ENCODE measurements at regions not wholly inside any gene's neighbourhood (a gene's known extent, or its start where the extent isn't known, plus 50 kb on each side); places are given as distances from the start of the nearest gene placed in this dataset.
A peak's percentile ranks its signal among the peaks of the same experiment; 100 is the strongest.

DNA sequence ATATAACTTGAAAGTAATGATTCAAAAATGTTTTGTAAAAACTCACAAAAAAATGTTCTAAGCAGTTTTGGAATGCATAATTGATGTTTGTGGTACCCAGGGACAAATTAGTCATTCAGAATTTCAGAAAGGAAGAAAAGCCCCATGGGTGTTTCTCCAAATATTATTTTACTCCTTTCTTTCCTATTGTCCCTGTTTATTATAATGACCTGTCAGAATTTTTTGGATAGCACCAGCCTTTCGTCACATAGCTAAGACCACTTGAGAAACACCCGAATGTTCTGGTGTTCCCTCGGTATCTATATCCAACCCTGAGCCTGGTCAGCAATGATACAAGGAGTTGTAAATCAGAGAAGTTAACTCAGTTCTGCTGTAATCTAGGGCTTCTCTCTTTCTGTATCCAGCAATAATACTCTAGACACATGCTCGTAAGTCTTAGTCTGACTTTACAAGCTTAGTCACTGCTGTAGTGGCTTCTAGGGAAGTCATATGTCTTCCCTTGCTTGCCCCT, 64.8 kb upstream of the MEOX2 start:
- no peaks in the 10 kb centered on the region for H3K4me1 Mint-ChIP-seq
- H3K27me3 Mint-ChIP-seq (ENCODE audit: insufficient read depth, low read depth, poor library complexity): no peaks in the 10 kb centered on the region
- Histone ChIP-seq H3K27ac (ENCODE audit: low read depth) (no peak overlapping the region), H3K27me3 (ENCODE audit: insufficient read depth) (no peaks in the 10 kb centered on the region), H3K36me3 (ENCODE audit: insufficient read depth) (no peaks in the 10 kb centered on the region), H3K4me1 (ENCODE audit: insufficient read depth) (no peaks in the 10 kb centered on the region), H3F3A (replicated peaks; ENCODE audit: low read depth) (no peaks in the 10 kb centered on the region), H3K4me3 (no peak overlapping the region), H3K9me2 (ENCODE audit: insufficient read depth) (no peaks in the 10 kb centered on the region), H3K79me2 (replicated peaks; ENCODE audit: insufficient read depth) (no peaks in the 10 kb centered on the region), H4K20me1 (replicated peaks; ENCODE audit: insufficient read depth) (no peaks in the 10 kb centered on the region), H3K4me2 (no peak overlapping the region), H2AFZ (0 out of 2 replicates have a peak overlapping the region, but pooled peaks have one; percentile 69)
- DNase-seq (ENCODE audit: low spot score): no peak
- TF ChIP-seq, protein P1, sequence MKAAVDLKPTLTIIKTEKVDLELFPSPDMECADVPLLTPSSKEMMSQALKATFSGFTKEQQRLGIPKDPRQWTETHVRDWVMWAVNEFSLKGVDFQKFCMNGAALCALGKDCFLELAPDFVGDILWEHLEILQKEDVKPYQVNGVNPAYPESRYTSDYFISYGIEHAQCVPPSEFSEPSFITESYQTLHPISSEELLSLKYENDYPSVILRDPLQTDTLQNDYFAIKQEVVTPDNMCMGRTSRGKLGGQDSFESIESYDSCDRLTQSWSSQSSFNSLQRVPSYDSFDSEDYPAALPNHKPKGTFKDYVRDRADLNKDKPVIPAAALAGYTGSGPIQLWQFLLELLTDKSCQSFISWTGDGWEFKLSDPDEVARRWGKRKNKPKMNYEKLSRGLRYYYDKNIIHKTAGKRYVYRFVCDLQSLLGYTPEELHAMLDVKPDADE (IDR thresholded peaks at IDR 0.05): no peak
- TF ChIP-seq ZNF462 (CRISPR knock-in tag; IDR thresholded peaks at IDR 0.05) (no peak), STAT1 (IDR thresholded peaks at IDR 0.05; ENCODE audit: unreplicated experiment) (no peak)
- no peaks in the 10 kb centered on the region for H3K36me3 Mint-ChIP-seq (ENCODE audit: low read depth)
- H3K27ac Mint-ChIP-seq: no peak overlapping the region
- H3K4me3 Mint-ChIP-seq: no peak overlapping the region
- no peaks in the 10 kb centered on the region for H3K9me3 Mint-ChIP-seq
- ATAC-seq: no peak

DNA sequence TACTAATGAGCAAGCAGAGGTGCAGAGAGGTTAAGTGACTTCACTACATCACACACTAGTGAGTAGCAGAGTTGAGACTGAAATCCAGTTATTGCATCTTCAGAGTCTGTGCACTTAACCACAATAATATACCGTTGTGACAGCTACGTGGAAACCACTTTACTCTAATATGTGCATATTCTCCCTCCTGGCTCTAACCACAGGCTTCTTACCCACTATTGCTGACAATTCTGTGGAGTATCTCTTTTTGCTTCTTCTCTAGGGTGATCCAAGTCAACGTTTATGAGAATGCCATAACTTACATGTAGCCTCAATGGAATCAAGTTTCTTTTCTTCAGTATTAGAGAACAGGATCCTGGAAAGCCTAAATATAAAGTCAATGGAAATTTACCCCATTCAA, 64.2 kb upstream of the MEOX2 start:
- DNase-seq (ENCODE audit: low spot score) (no peak), ATAC-seq (no peak)
- Histone ChIP-seq H3K36me3 (ENCODE audit: insufficient read depth) (no peaks in the 10 kb centered on the region), H3K27ac (ENCODE audit: low read depth) (no peak overlapping the region), H2AFZ (no peak overlapping the region), H3K4me3 (no peak overlapping the region), H3K4me1 (ENCODE audit: insufficient read depth) (no peaks in the 10 kb centered on the region), H3K27me3 (ENCODE audit: insufficient read depth) (no peaks in the 10 kb centered on the region), H3K9me2 (ENCODE audit: insufficient read depth) (no peaks in the 10 kb centered on the region), H3F3A (replicated peaks; ENCODE audit: low read depth) (no peaks in the 10 kb centered on the region), H4K20me1 (replicated peaks; ENCODE audit: insufficient read depth) (no peaks in the 10 kb centered on the region), H3K79me2 (replicated peaks; ENCODE audit: insufficient read depth) (no peaks in the 10 kb centered on the region), H3K4me2 (no peak overlapping the region)
- H3K9me3 Mint-ChIP-seq: no peaks in the 10 kb centered on the region
- no peaks in the 10 kb centered on the region for H3K27me3 Mint-ChIP-seq (ENCODE audit: insufficient read depth, low read depth, poor library complexity)
- H3K4me1 Mint-ChIP-seq: no peaks in the 10 kb centered on the region
- no peaks in the 10 kb centered on the region for H3K36me3 Mint-ChIP-seq (ENCODE audit: low read depth)
- no peak overlapping the region for H3K4me3 Mint-ChIP-seq
- no peak overlapping the region for H3K27ac Mint-ChIP-seq
- no peak for TF ChIP-seq ZNF331 (CRISPR knock-in tag; IDR thresholded peaks at IDR 0.05; ENCODE audit: low read depth)
- TF ChIP-seq, protein P2, sequence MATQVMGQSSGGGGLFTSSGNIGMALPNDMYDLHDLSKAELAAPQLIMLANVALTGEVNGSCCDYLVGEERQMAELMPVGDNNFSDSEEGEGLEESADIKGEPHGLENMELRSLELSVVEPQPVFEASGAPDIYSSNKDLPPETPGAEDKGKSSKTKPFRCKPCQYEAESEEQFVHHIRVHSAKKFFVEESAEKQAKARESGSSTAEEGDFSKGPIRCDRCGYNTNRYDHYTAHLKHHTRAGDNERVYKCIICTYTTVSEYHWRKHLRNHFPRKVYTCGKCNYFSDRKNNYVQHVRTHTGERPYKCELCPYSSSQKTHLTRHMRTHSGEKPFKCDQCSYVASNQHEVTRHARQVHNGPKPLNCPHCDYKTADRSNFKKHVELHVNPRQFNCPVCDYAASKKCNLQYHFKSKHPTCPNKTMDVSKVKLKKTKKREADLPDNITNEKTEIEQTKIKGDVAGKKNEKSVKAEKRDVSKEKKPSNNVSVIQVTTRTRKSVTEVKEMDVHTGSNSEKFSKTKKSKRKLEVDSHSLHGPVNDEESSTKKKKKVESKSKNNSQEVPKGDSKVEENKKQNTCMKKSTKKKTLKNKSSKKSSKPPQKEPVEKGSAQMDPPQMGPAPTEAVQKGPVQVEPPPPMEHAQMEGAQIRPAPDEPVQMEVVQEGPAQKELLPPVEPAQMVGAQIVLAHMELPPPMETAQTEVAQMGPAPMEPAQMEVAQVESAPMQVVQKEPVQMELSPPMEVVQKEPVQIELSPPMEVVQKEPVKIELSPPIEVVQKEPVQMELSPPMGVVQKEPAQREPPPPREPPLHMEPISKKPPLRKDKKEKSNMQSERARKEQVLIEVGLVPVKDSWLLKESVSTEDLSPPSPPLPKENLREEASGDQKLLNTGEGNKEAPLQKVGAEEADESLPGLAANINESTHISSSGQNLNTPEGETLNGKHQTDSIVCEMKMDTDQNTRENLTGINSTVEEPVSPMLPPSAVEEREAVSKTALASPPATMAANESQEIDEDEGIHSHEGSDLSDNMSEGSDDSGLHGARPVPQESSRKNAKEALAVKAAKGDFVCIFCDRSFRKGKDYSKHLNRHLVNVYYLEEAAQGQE (IDR thresholded peaks at IDR 0.05; ENCODE audit: unreplicated experiment): no peak

Data from GM23338 (cell line).